Endothelial cell of umbilical vein (primary cell): ENCODE measurements at regions not wholly inside any gene's neighbourhood (a gene's known extent, or its start where the extent isn't known, plus 50 kb on each side); places are given as distances from the start of the nearest gene placed in this dataset.

ENCODE experiments used
- BruUV-seq: library from RNA; stranded (reverse); fragments of 400-500 nt; replicated peaks from 2 replicates; lab custom pipeline; 2021; lab: Mats Ljungman, UMichigan
- CTCF ChIA-PET: fragments of 300-600, 350-600 bp; sonication (Branson Sonifier 250); formaldehyde crosslinking; loops from one replicate; lab custom pipeline; 2021; ENCODE audit warnings: antibody characterized with exemption, inconsistent platforms; lab: Charles Lee
- POLR2A ChIA-PET: fragments of 300-600, 350-600 bp; sonication (Branson Sonifier 250); formaldehyde crosslinking; loops from one replicate; lab custom pipeline; 2021; ENCODE audit warnings: antibody characterized with exemption, inconsistent platforms; lab: Charles Lee
- DNase-seq: peaks from one replicate; pipeline ENCODE4 v3.0.0-alpha.2; 2011; ENCODE audit warnings: low read depth, low spot score
- FAIRE-seq: peaks from 2 replicates; lab custom pipeline; 2011; peaks lifted over from hg19 to GRCh38; lab: Jason Lieb, UNC
- H2AFZ ChIP-seq: 2 replicates; pipeline ENCODE4 v1.6.0; 2012; ENCODE audit warnings: low read depth, low read length, control low read depth, inconsistent platforms
- H3K27ac ChIP-seq: 2 replicates; pipeline ENCODE4 v1.5.1; 2011; ENCODE audit warnings: low read depth, mild to moderate bottlenecking, control low read depth, low read length, moderate library complexity; ENCODE audit not compliant: insufficient read depth
- H3K27me3 ChIP-seq, 2 experiments: 2 replicates each; pipeline versions ENCODE4 v1.6.0 to v1.6.1; 2011; ENCODE audit warnings: low read length in 2 of 2, mixed read lengths in 1 of 2; ENCODE audit not compliant: control insufficient read depth in 2 of 2, insufficient read depth in 2 of 2
- H3K36me3 ChIP-seq, 2 experiments: 2 replicates in 1 of 2; 3 replicates in 1 of 2; pipeline ENCODE4 v1.5.1; 2011; ENCODE audit warnings: low read length in 2 of 2, mild to moderate bottlenecking in 1 of 2, moderate library complexity in 1 of 2; ENCODE audit not compliant: control insufficient read depth in 2 of 2, insufficient read depth in 2 of 2; ENCODE audit errors: extremely low read depth in 1 of 2
- H3K4me1 ChIP-seq: 3 replicates; pipeline ENCODE4 v1.5.1; 2011; ENCODE audit warnings: mild to moderate bottlenecking, low read length; ENCODE audit not compliant: control insufficient read depth, insufficient read depth; ENCODE audit errors: extremely low read depth
- H3K4me2 ChIP-seq: 2 replicates; pipeline ENCODE4 v1.6.1; 2011; ENCODE audit warnings: low read length, control low read depth, mixed read lengths; ENCODE audit not compliant: insufficient read depth
- H3K4me3 ChIP-seq, 3 experiments: fragments of 200-600 bp in 1 of 3; sonication (generic), shearing (Covaris generic) in 1 of 3; replicated peaks in 1 of 3; 2 replicates each; pipeline ENCODE4 v1.5.1; 2011 to 2016; ENCODE audit warnings: control low read depth in 3 of 3, low read length in 3 of 3, mild to moderate bottlenecking in 2 of 3, inconsistent platforms in 1 of 3, low read depth in 1 of 3, moderate library complexity in 1 of 3; ENCODE audit not compliant: insufficient read depth in 1 of 3
- H3K79me2 ChIP-seq: 2 replicates; pipeline ENCODE4 v1.6.0; 2012; ENCODE audit warnings: low read length, inconsistent platforms; ENCODE audit not compliant: control insufficient read depth, insufficient read depth
- H3K9ac ChIP-seq: replicated peaks from 2 replicates; pipeline ENCODE3; 2011; ENCODE audit warnings: low read length, control low read depth; ENCODE audit not compliant: insufficient read depth; ENCODE audit errors: extremely low read depth
- H3K9me1 ChIP-seq: replicated peaks from 3 replicates; pipeline ENCODE4 v1.6.0; 2011; ENCODE audit warnings: mild to moderate bottlenecking, low read length; ENCODE audit not compliant: control insufficient read depth, insufficient read depth; ENCODE audit errors: extremely low read depth
- H3K9me3 ChIP-seq: replicated peaks from 2 replicates; pipeline ENCODE4 v1.5.1; 2012; ENCODE audit warnings: low read length, inconsistent platforms; ENCODE audit not compliant: control insufficient read depth, insufficient read depth
- H4K20me1 ChIP-seq: replicated peaks from 2 replicates; pipeline ENCODE3; 2011; ENCODE audit warnings: mild to moderate bottlenecking, low read length; ENCODE audit not compliant: control insufficient read depth, insufficient read depth; ENCODE audit errors: extremely low read depth
- EZH2 ChIP-seq: IDR thresholded peaks from 2 replicates; pipeline ENCODE4 v1.6.1; 2012; ENCODE audit warnings: borderline replicate concordance, low read depth, mild to moderate bottlenecking, moderate library complexity, low read length, inconsistent platforms; ENCODE audit not compliant: severe bottlenecking
- FOS ChIP-seq: IDR thresholded peaks from 2 replicates; pipeline ENCODE4 v1.6.1; 2011; ENCODE audit warnings: mild to moderate bottlenecking, low read length, moderate library complexity, borderline replicate concordance; ENCODE audit not compliant: insufficient read depth
- GATA2 ChIP-seq: IDR thresholded peaks from 2 replicates; pipeline ENCODE4 v1.7.0; 2011; ENCODE audit warnings: low read depth, mild to moderate bottlenecking, moderate library complexity, mixed read lengths, low read length; ENCODE audit not compliant: insufficient read length, insufficient read depth
- MYC ChIP-seq: IDR thresholded peaks from one replicate; pipeline ENCODE4 v1.6.1; 2011; ENCODE audit warnings: mild to moderate bottlenecking, low read depth, low read length
- POLR2A ChIP-seq: IDR thresholded peaks from 2 replicates; pipeline ENCODE4 v1.6.1; 2012; ENCODE audit warnings: low read depth, mild to moderate bottlenecking, control low read depth, low read length
- POLR2AphosphoS5 ChIP-seq: IDR thresholded peaks from 2 replicates; pipeline ENCODE4 v1.6.1; 2012; ENCODE audit warnings: low read depth, mild to moderate bottlenecking, control low read depth, low read length, moderate library complexity; ENCODE audit not compliant: insufficient read depth
- dilution Hi-C: fragments of 300-500 bp; cut with MboI; formaldehyde crosslinking; loops from one replicate; pipeline ENCODE4 v1.15.0; 2019; ENCODE audit warnings: low sequenced_read_pairs; ENCODE audit not compliant: extremely low pct_ligation_motif_present
- intact Hi-C: fragments of 100-400 bp; cut with micrococcal nuclease; formaldehyde crosslinking; loops from one replicate; pipeline ENCODE4 v1.10.0; 2022
- TF ChIP-seq, protein P1 (sequence below): IDR thresholded peaks from 2 replicates; pipeline ENCODE4 v1.6.1; 2011; ENCODE audit not compliant: insufficient read depth, insufficient read length
- TF ChIP-seq, protein P2 (sequence below), 2 donors: IDR thresholded peaks; 1 replicate in 1 of 2; 2 replicates in 1 of 2; pipeline ENCODE4 v1.5.1; 2011; ENCODE audit warnings: low read length in 2 of 2, mild to moderate bottlenecking in 2 of 2, moderate library complexity in 2 of 2, control low read depth in 1 of 2, inconsistent platforms in 1 of 2, low read depth in 1 of 2; ENCODE audit not compliant: insufficient read depth in 1 of 2; ENCODE audit errors: extremely low read depth in 1 of 2

DNA sequence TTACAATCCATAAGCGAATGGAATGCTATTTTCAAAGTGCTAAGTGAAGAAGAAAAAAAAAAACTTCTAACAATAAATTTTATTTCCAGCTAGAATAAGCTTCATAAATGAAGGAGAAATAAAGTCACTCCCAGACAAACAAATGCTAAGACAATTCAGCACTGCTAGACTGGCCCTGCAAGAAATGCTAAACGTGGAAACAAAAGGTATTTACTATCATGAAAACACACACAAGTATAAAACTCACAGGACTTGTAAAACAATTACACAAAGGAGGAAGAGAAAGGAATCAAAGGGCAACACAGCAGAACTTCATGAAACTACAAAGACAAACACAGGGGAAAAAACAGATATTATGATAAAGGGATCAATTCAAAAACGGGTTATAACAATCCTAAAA, 85.8 kb upstream of the NELL2 start:
- FAIRE-seq: no peak
- H3K4me3 ChIP-seq: no peak overlapping the region
- TF ChIP-seq, protein P1, sequence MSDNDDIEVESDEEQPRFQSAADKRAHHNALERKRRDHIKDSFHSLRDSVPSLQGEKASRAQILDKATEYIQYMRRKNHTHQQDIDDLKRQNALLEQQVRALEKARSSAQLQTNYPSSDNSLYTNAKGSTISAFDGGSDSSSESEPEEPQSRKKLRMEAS: no peak
- TF ChIP-seq POLR2AphosphoS5: no peak
- no peak for TF ChIP-seq MYC
- TF ChIP-seq, protein P2, sequence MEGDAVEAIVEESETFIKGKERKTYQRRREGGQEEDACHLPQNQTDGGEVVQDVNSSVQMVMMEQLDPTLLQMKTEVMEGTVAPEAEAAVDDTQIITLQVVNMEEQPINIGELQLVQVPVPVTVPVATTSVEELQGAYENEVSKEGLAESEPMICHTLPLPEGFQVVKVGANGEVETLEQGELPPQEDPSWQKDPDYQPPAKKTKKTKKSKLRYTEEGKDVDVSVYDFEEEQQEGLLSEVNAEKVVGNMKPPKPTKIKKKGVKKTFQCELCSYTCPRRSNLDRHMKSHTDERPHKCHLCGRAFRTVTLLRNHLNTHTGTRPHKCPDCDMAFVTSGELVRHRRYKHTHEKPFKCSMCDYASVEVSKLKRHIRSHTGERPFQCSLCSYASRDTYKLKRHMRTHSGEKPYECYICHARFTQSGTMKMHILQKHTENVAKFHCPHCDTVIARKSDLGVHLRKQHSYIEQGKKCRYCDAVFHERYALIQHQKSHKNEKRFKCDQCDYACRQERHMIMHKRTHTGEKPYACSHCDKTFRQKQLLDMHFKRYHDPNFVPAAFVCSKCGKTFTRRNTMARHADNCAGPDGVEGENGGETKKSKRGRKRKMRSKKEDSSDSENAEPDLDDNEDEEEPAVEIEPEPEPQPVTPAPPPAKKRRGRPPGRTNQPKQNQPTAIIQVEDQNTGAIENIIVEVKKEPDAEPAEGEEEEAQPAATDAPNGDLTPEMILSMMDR (IDR thresholded peaks at IDR 0.05; ENCODE audit: extremely low read depth in 1 of 2, insufficient read depth in 1 of 2, low read depth in 1 of 2, low read length in 2 of 2): no peak
- TF ChIP-seq GATA2: no peak
- no peak for TF ChIP-seq POLR2A
- TF ChIP-seq FOS: no peak
- TF ChIP-seq EZH2: no peak
- no peaks in the 10 kb centered on the region for H3K4me1 ChIP-seq
- H2AFZ ChIP-seq: no peak overlapping the region
- H3K4me2 ChIP-seq: no peak overlapping the region
- no peaks in the 10 kb centered on the region for H3K9me1 ChIP-seq
- no peak overlapping the region for H3K27ac ChIP-seq
- H3K27me3 ChIP-seq: no peaks in the 10 kb centered on the region
- H3K36me3 ChIP-seq: no peaks in the 10 kb centered on the region
- no TSS peak for BruUV-seq
- no peak overlapping the region for H3K9ac ChIP-seq
- CTCF ChIA-PET: interaction anchor here (1.4 to 5.1 kb wide), 2 partner anchors 13 kb away, joined by 3 to 35 read pairs; no protein-coding TSS in a partner anchor
- no peak for DNase-seq
- intact Hi-C loops: no loop called here
- H3K9me3 ChIP-seq: no peaks in the 10 kb centered on the region
- dilution Hi-C loops: no loop called here
- POLR2A ChIA-PET: no interaction called here
- H3K79me2 ChIP-seq: no peaks in the 10 kb centered on the region
- H4K20me1 ChIP-seq: no peaks in the 10 kb centered on the region
